ENCODE measurements at regions not wholly inside any gene's neighbourhood (a gene's known extent, or its start where the extent isn't known, plus 50 kb on each side); places are given as distances from the start of the nearest gene placed in this dataset.

DNA sequence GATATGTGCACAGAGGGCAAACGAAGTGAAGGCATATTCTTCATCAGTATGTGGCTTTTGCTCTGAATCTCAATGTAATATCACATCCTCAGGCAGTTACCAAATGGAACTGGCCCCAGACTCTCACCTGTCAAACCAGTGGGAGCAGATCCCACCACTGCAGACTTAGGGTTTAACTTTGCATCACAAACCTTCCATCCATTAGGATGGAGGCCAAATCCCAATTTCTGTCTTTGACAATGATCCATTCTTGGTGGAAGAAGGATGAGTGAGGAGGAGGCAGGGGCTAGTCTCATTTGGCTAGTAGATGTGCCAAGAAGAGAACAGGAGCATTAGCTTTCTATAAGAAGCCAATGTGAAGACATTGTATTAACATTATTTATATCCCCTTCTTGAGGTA lies 413.5 kb upstream of the SPRY2 start:
- TF ChIP-seq, protein P1, sequence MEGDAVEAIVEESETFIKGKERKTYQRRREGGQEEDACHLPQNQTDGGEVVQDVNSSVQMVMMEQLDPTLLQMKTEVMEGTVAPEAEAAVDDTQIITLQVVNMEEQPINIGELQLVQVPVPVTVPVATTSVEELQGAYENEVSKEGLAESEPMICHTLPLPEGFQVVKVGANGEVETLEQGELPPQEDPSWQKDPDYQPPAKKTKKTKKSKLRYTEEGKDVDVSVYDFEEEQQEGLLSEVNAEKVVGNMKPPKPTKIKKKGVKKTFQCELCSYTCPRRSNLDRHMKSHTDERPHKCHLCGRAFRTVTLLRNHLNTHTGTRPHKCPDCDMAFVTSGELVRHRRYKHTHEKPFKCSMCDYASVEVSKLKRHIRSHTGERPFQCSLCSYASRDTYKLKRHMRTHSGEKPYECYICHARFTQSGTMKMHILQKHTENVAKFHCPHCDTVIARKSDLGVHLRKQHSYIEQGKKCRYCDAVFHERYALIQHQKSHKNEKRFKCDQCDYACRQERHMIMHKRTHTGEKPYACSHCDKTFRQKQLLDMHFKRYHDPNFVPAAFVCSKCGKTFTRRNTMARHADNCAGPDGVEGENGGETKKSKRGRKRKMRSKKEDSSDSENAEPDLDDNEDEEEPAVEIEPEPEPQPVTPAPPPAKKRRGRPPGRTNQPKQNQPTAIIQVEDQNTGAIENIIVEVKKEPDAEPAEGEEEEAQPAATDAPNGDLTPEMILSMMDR (IDR thresholded peaks at IDR 0.05), result no peak
- TF ChIP-seq POLR2A (IDR thresholded peaks at IDR 0.05), result no peak
